Stomach smooth muscle (tissue), 2 donors: ENCODE measurements at regions not wholly inside any gene's neighbourhood (a gene's known extent, or its start where the extent isn't known, plus 50 kb on each side); places are given as distances from the start of the nearest gene placed in this dataset.

Source experiments
- H3K27ac ChIP-seq: one replicate; pipeline ENCODE4 v1.7.0; 2013; ENCODE audit warnings: mild to moderate bottlenecking, low read length, inconsistent platforms
- H3K27me3 ChIP-seq, 2 donors: one replicate each; pipeline ENCODE4 v1.7.0; 2013; ENCODE audit warnings: low read length in 2 of 2; ENCODE audit not compliant: insufficient read depth in 2 of 2, control insufficient read depth in 1 of 2
- H3K36me3 ChIP-seq, 2 donors: one replicate each; pipeline ENCODE4 v1.7.0; 2013; ENCODE audit warnings: low read length in 2 of 2; ENCODE audit not compliant: control insufficient read depth in 2 of 2, insufficient read depth in 2 of 2
- H3K4me1 ChIP-seq: one replicate; pipeline ENCODE4 v1.7.0; 2013; ENCODE audit warnings: low read length; ENCODE audit not compliant: control insufficient read depth, insufficient read depth
- H3K4me3 ChIP-seq, 2 donors: one replicate each; pipeline ENCODE4 v1.7.0; 2013; ENCODE audit warnings: low read length in 2 of 2
- H3K9ac ChIP-seq, 2 donors: one replicate each; pipeline ENCODE4 v1.7.0; 2013; ENCODE audit warnings: low read length in 2 of 2, mild to moderate bottlenecking in 1 of 2
- H3K9me3 ChIP-seq, 2 donors: one replicate each; pipeline ENCODE4 v1.7.0; 2013; ENCODE audit warnings: low read length in 2 of 2; ENCODE audit not compliant: control insufficient read depth in 2 of 2
- donor health status: healthy.
- donor health status: Pancreatic carcinoma.

- Histone ChIP-seq H3K4me1 (no peaks in the 10 kb centered on the region), H3K4me3 (no peak overlapping the region), H3K9me3 (no peaks in the 10 kb centered on the region), H3K36me3 (no peaks in the 10 kb centered on the region), H3K27ac (no peak overlapping the region), H3K27me3 (no peaks in the 10 kb centered on the region), H3K9ac (no peak overlapping the region)
Measured at GRCh38 chr12:90514325-90514724, 440.7 kb downstream of the CCER1 start.

- H3K4me3 ChIP-seq = no peak overlapping the region
- no peaks in the 10 kb centered on the region for H3K27me3 ChIP-seq
- no peaks in the 10 kb centered on the region for H3K36me3 ChIP-seq
- H3K27ac ChIP-seq = no peak overlapping the region
- no peaks in the 10 kb centered on the region for H3K4me1 ChIP-seq
- no peaks in the 10 kb centered on the region for H3K9me3 ChIP-seq
- no peak overlapping the region for H3K9ac ChIP-seq
Measured at GRCh38 chr12:90512518-90512917, 442.5 kb downstream of the CCER1 start.

DNA sequence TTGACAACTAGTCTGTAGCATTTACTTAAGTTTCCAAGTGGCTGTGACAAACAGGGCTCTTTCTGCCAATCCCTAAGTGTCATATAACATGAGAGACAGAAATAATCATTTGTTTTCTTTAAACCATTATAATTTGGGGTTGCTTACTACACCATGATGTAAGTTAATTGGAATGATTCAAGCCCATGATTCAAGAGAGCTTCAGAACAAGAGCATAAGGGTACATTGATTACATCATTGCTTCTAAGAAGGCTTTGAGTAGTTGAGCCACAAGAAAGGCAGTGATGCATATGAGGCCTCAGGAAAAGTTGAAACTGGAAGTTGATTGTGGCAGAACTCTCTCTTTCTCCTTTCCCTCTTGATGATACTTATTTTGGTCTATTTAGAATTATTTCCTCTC lies 444.0 kb downstream of the CCER1 start:
- Histone ChIP-seq H3K9ac (no peak overlapping the region), H3K9me3 (no peaks in the 10 kb centered on the region), H3K36me3 (no peaks in the 10 kb centered on the region), H3K27me3 (no peaks in the 10 kb centered on the region), H3K4me3 (no peak overlapping the region), H3K27ac (no peak overlapping the region), H3K4me1 (no peaks in the 10 kb centered on the region)

DNA sequence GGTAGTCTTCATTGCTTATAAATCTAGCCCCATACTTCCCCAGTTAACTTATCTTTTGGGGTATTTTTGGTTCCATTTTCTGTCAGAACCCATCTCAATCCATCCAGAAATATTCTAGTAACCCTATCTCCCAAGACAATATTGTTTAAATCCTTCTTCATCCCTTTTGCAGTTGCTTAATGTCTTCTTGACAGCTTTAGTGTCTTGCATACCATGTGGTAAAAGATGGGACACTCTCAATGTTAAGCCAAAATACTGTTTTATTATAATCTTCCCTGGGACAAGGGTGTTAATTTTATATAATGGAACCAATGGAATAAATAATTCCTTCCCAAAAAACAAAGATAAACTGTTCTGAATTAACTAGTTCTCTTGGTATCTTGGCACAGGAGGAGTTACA lies 450.2 kb downstream of the CCER1 start:
- Histone ChIP-seq H3K9ac (no peak overlapping the region), H3K4me3 (no peak overlapping the region), H3K36me3 (no peaks in the 10 kb centered on the region), H3K9me3 (peaks cover 0 to 5% of the 10 kb centered on the region in 2 donors), H3K27ac (no peak overlapping the region), H3K27me3 (no peaks in the 10 kb centered on the region), H3K4me1 (no peaks in the 10 kb centered on the region)

DNA sequence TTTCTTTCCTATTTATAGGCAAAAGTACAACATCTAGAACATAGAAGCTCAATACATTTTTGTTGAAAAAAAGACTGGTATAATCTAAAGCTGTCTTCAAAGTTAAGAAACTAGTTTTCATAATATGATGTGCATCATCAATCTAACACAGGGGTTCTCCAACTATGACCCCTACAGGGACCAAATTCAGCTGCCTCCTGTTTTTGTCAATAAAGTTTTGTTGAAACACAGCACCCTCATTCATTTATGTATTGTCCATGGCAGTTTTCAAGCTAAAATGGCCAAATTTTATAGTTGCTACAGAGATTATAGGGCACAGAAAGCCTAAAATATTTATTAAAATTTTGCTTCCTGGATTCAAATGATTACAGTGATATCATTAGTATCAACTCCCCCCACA lies 452.9 kb downstream of the CCER1 start:
- Histone ChIP-seq H3K4me1 (no peaks in the 10 kb centered on the region), H3K27me3 (no peaks in the 10 kb centered on the region), H3K36me3 (no peaks in the 10 kb centered on the region), H3K4me3 (no peak overlapping the region), H3K27ac (no peak overlapping the region), H3K9me3 (peaks cover 0 to 5% of the 10 kb centered on the region in 2 donors), H3K9ac (no peak overlapping the region)

- no peaks in the 10 kb centered on the region for H3K4me1 ChIP-seq
- no peak overlapping the region for H3K4me3 ChIP-seq
- H3K36me3 ChIP-seq = no peaks in the 10 kb centered on the region
- H3K9me3 ChIP-seq = peaks cover 0 to 5% of the 10 kb centered on the region in 2 donors
- H3K9ac ChIP-seq = no peak overlapping the region
- no peak overlapping the region for H3K27ac ChIP-seq
- H3K27me3 ChIP-seq = no peaks in the 10 kb centered on the region
Measured at GRCh38 chr12:90501412-90501811, 453.6 kb downstream of the CCER1 start.

DNA sequence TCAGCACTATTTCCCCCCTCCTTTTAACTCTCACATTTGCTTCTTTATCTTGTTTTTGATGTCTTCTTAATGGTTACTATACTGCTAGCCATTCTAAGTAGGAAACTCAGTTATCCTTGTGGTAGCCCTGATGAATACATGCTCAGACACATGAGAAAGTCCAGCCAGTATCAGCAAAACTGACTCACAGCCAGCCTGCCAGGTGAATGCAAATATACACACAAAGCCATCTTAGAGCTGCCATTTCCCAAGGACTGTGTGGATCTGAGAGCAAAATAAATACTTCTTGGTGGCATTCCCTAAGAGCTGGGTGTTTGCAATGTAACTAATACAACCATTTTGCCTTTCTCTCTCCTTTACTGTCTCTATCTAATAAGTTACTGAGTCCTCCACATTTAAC lies 455.2 kb downstream of the CCER1 start:
- no peaks in the 10 kb centered on the region for H3K36me3 ChIP-seq
- H3K27me3 ChIP-seq = no peaks in the 10 kb centered on the region
- no peaks in the 10 kb centered on the region for H3K4me1 ChIP-seq
- H3K4me3 ChIP-seq = no peak overlapping the region
- H3K9me3 ChIP-seq = peaks cover 0 to 5% of the 10 kb centered on the region in 2 donors
- no peak overlapping the region for H3K9ac ChIP-seq
- no peak overlapping the region for H3K27ac ChIP-seq

DNA sequence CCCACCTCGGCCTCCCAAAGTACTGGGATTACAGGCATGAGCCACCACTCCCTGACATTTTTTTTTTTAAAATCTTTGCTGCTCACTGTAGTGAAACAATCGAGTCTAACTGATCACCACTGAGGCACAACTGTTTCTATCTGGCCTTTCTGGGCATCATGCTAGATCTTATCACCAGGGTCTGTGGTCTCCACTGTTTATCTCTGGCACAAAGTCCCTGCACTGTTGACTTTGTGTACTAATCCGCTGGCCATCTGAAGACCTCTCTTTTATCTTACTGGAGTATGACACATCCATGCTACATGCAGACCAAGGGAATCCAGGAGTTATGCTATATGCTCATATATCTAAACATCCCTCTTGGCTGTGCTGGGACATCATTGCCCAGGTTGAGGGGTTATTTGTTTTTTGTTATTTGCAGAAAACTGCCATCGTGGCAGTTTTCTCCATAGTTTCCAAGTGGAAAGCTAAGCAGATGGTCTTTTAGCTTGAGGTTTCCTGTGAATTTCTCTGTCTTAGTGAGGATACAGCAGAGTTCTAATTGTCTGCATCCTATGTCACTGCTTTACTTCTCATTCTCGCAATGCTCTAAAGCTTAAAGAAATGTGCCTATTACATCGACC lies 456.9 kb downstream of the CCER1 start:
- Histone ChIP-seq H3K27ac (no peak overlapping the region), H3K4me3 (no peak overlapping the region), H3K4me1 (no peaks in the 10 kb centered on the region), H3K9me3 (no peaks in the 10 kb centered on the region), H3K36me3 (no peaks in the 10 kb centered on the region), H3K9ac (no peak overlapping the region), H3K27me3 (no peaks in the 10 kb centered on the region)

- Histone ChIP-seq H3K4me3 (no peak overlapping the region), H3K27ac (no peak overlapping the region), H3K36me3 (no peaks in the 10 kb centered on the region), H3K4me1 (no peaks in the 10 kb centered on the region), H3K27me3 (no peaks in the 10 kb centered on the region), H3K9ac (no peak overlapping the region), H3K9me3 (peaks cover 2 to 3% of the 10 kb centered on the region in 2 donors)
Measured at GRCh38 chr12:90490355-90490754, 464.6 kb downstream of the CCER1 start.

DNA sequence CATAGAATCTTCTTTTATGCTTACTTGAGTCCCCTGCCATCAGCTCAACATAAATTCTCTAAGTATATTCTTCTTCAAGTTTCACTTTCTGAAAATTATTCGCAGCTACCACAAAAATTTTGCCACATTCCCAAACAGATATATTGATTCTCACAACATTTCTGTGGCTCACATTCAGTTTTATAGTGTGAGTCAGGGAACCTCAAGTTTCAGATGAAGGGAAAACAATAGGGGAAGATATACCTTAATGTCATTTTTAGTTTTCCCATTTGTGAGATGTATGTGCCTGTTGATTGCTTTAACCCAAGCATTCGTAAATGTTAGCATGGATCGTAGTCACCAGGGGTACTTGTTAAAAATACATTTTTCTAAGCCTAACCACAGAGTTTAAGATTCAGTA lies 465.8 kb downstream of the CCER1 start:
- no peak overlapping the region for H3K27ac ChIP-seq
- H3K4me3 ChIP-seq = no peak overlapping the region
- no peaks in the 10 kb centered on the region for H3K27me3 ChIP-seq
- H3K4me1 ChIP-seq = no peaks in the 10 kb centered on the region
- H3K9me3 ChIP-seq = peaks cover 2 to 3% of the 10 kb centered on the region in 2 donors
- no peaks in the 10 kb centered on the region for H3K36me3 ChIP-seq
- H3K9ac ChIP-seq = no peak overlapping the region

DNA sequence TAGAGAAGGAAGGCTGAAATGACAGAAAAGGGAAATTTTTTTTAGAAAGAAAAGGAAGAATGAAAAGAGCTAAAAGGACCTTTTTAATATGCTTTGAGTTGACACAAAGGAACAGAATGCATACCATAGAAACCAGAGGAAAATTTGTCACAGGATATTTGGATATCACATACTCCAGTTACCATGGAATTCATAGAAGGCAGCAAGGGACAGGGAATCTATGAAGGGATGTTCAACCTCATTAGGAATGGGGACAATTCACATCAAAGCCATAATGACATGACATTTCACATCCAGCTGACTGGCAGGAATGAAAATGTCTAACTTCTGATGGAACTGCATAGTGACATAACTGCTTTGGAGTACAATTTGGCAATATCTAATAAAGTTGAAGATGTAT lies 469.4 kb downstream of the CCER1 start:
- Histone ChIP-seq H3K4me1 (no peaks in the 10 kb centered on the region), H3K27ac (no peak overlapping the region), H3K36me3 (no peaks in the 10 kb centered on the region), H3K9ac (no peak overlapping the region), H3K27me3 (no peaks in the 10 kb centered on the region), H3K4me3 (no peak overlapping the region), H3K9me3 (peaks cover 2 to 3% of the 10 kb centered on the region in 2 donors)
